Epithelial cell of proximal tubule (primary cell): ENCODE measurements at regions not wholly inside any gene's neighbourhood (a gene's known extent, or its start where the extent isn't known, plus 50 kb on each side); places are given as distances from the start of the nearest gene placed in this dataset.

ENCODE experiments used
- DNase-seq: peaks from one replicate; pipeline ENCODE4 v3.0.0-alpha.2; 2011; ENCODE audit warnings: low read depth
- H3K4me3 ChIP-seq: 2 replicates; pipeline ENCODE4 v1.5.1; 2011; ENCODE audit warnings: low read depth, mild to moderate bottlenecking, low read length
- TF ChIP-seq, protein P1 (sequence below): conservative IDR thresholded peaks from 2 replicates; pipeline ENCODE4 v1.5.1; 2012; ENCODE audit warnings: low read depth, mild to moderate bottlenecking, low read length

DNA sequence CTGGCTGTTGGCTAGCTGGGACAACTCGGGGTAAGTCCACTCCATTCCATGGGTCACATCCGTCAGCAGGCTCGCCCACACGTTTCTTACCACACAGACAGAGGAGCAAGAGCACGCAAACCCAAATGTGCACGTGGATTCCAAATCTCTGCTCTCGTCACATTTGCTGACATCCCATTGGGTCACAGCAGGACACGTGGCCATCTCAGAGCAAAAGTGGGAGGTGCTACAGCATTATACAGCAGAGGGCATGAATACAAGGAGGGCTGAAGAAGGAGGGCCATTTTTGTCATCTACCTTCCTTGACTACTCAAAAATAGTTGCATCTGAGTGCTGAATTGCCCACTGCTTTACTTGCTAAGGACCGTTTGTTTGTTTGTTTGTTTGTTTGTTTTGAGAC is 84.7 kb downstream of the RBBP6 start:
- DNase-seq, result no peak
- no peak overlapping the region for H3K4me3 ChIP-seq
- TF ChIP-seq, protein P1, sequence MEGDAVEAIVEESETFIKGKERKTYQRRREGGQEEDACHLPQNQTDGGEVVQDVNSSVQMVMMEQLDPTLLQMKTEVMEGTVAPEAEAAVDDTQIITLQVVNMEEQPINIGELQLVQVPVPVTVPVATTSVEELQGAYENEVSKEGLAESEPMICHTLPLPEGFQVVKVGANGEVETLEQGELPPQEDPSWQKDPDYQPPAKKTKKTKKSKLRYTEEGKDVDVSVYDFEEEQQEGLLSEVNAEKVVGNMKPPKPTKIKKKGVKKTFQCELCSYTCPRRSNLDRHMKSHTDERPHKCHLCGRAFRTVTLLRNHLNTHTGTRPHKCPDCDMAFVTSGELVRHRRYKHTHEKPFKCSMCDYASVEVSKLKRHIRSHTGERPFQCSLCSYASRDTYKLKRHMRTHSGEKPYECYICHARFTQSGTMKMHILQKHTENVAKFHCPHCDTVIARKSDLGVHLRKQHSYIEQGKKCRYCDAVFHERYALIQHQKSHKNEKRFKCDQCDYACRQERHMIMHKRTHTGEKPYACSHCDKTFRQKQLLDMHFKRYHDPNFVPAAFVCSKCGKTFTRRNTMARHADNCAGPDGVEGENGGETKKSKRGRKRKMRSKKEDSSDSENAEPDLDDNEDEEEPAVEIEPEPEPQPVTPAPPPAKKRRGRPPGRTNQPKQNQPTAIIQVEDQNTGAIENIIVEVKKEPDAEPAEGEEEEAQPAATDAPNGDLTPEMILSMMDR, result no peak

DNA sequence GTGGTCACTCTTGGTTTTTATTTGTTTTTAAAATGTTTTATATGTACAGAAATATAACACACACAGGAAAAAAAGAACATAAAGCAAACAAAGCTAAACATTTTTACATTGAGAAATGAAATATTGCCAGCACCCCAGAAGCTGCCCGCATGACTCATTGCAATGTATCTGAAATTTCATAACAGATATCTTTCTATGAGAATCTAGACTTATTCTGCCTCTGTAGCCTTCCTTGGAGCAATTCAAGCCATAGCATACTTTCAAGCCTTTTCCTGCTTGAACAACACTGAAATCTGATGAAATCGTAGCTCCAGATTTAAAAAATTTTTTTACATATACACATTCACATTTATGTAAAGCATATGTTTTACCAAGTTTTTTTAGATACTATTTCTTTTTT is 86.9 kb downstream of the RBBP6 start:
- DNase-seq, result no peak
- no peak overlapping the region for H3K4me3 ChIP-seq
- TF ChIP-seq, protein P1, result no peak

DNA sequence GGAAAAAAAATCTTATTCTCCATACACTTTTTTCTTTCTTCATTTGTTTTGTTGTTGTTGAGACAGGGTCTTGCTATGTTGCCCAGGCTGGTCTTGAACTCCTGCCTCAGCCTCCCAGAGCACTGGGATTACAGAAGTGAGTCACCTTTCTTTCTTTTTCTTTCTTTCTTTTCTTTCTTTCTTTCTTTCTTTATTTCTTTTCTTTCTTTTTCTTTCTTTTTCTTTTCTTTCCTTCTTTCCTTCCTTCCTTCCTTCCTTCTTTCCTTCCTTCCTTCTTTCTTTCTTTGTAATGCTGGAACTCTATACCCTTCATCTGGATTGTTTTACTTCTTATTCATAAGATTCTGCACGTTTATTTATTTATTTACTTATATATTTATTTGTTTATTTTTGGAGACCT is 94.5 kb upstream of the TNRC6A start:
- TF ChIP-seq, protein P1, result no peak
- DNase-seq, result no peak

DNA sequence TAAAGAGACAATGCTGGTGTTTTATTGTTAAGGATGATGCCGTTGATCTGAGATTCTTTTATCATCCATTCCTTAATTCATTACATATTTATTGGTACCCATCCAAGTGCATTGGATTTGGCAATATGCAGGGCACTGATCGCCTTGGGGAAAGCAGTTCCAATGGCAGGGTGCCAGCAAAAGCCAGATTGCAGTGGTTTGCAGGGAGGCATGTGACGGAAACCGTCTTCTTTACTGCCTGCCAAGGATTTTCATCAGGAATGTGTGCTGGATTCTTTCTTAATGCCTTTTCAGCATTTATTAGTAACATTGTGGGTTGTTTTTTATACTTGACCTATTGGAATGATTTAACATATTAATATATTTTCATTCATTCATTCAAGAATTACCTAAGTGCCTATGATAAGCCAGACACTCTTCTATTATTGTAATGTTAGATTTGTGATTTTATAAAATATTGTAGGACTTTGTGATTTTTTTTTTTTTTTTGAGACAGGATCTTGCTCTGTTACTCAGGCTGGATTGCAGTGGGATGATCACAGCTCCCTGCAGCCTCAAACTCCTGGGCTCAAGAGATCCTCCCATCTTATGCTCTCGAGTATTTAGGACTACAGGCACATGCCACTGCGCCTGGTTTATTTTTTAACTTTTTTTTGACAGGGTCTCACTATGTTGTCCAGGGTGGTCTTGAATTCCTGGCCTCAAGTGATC is 93.4 kb upstream of the TNRC6A start:
- TF ChIP-seq, protein P1, result no peak
- peak; percentile 95 for DNase-seq
- no peak overlapping the region for H3K4me3 ChIP-seq

More for the DNA sequence above, 94.5 kb upstream of the TNRC6A start:
- H3K4me3 ChIP-seq, result no peak overlapping the region

DNA sequence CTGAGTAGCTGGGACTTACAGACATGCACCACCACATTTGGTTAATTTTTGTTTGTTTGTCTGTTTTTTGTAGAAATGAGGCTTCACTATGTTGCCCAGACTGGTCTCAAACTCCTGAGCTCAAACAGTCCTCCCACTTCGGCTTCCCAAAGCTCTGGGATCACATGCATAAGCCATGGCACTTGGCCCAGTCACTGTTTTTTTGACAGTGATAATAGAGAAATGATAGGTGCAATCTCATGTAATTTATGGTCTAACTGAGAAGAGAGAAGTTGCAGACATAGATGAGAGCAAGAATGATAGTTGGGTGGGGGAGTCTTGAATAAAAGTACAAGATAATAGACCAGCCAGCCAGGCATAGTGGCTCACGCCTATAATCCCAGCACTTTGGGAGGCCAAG is 89.7 kb upstream of the TNRC6A start:
- TF ChIP-seq, protein P1, result no peak
- no peak overlapping the region for H3K4me3 ChIP-seq
- no peak for DNase-seq

DNA sequence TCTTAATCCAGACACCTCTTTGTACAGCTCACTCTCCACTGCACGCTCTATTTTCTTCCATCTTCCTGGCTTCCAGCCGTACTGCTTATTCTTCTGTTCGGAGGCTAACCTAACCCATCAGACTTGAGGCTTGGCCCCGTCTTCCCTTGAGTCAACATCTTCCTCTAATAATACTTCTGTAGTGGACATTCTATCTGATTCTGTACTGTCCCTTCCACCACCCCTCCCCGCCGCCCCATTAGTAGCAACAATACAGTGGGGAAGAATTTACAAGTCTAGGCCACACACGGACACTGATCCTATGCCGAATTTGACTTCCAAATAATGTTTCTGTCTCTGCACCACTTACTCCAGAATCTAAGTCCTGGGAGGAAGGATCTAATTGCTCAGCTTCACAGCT is 86.0 kb upstream of the TNRC6A start:
- DNase-seq, result no peak
- TF ChIP-seq, protein P1, result no peak
- no peak overlapping the region for H3K4me3 ChIP-seq

DNA sequence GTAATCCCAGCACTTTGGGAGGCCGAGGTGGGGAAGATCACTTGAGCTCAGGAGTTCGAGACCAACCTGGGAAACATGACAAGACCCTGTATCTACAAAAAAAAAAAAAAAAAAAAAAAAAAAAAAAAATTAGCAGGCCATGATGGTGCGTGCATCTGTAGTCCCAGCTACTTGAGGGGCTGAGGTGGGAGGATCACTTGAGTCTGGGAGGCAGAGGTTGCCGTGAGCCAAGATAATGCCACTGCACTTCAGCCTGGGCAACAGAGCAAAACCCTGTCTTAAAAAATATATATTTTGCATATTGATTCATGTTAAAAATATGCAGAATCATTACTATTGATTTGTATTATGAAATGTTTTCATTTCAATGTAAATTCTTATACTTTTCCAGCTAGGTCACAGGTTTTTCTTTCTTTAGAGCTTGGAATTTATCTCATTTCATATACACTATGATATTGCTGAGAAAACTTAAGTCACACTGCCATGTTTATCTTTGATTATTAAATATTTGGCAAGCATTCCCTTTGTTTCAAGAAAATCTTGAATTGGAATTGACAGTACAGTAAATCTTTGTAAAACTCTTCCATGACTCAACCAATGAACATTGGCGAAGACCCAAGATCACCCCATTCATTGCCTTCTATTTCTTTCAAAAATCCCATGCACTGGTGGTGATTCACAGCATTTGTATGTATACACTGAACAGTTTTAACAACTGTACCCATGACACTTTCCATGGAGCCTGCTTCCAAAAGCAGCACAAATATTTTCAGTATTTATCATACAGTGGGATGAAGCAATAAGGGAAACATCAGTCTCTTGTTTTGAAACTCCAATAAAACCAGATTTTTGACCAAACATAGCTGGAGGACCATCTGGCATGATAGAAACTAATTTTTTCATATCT is 83.5 kb upstream of the TNRC6A start:
- peak; percentile 98 for DNase-seq
- TF ChIP-seq, protein P1, result no peak
- no peak overlapping the region for H3K4me3 ChIP-seq
